ENCODE measurements at regions not wholly inside any gene's neighbourhood (a gene's known extent, or its start where the extent isn't known, plus 50 kb on each side); places are given as distances from the start of the nearest gene placed in this dataset.

- CTCF ChIA-PET = no interaction called here
- no peak for TF ChIP-seq ERG (CRISPR knock-in tag; IDR thresholded peaks at IDR 0.05)
- TF ChIP-seq ZNF416 (CRISPR knock-in tag; IDR thresholded peaks at IDR 0.05) = no peak
- no peak for TF ChIP-seq E2F1 (CRISPR knock-in tag; IDR thresholded peaks at IDR 0.05)
- TF ChIP-seq ZNF425 (CRISPR knock-in tag; conservative IDR thresholded peaks at IDR 0.05) = no peak
- no peak for TF ChIP-seq USF1 (CRISPR knock-in tag; IDR thresholded peaks at IDR 0.05)
- TF ChIP-seq SMAD3 (CRISPR knock-in tag; IDR thresholded peaks at IDR 0.05; ENCODE audit: borderline replicate concordance) = no peak
- no peak for TF ChIP-seq ZNF512 (CRISPR knock-in tag; IDR thresholded peaks at IDR 0.05; ENCODE audit: borderline replicate concordance)
- no peak for TF ChIP-seq CREB1 (CRISPR knock-in tag; IDR thresholded peaks at IDR 0.05)
- TF ChIP-seq ZNF138 (CRISPR knock-in tag; conservative IDR thresholded peaks at IDR 0.05) = no peak
- TF ChIP-seq IRF1 (CRISPR knock-in tag; IDR thresholded peaks at IDR 0.05) = no peak
- no peak for TF ChIP-seq CTCF (IDR thresholded peaks at IDR 0.05)
- TF ChIP-seq TP53 (CRISPR knock-in tag; IDR thresholded peaks at IDR 0.05) = no peak
- TF ChIP-seq NFATC4 (CRISPR knock-in tag; IDR thresholded peaks at IDR 0.05) = no peak
- TF ChIP-seq E2F5 (CRISPR knock-in tag; IDR thresholded peaks at IDR 0.05) = no peak
- no peak for TF ChIP-seq ARID4B (CRISPR knock-in tag; IDR thresholded peaks at IDR 0.05; ENCODE audit: borderline replicate concordance)
- no peak for TF ChIP-seq AFF4 (CRISPR knock-in tag; IDR thresholded peaks at IDR 0.05; ENCODE audit: borderline replicate concordance)
- no peak for TF ChIP-seq JUN (CRISPR knock-in tag; IDR thresholded peaks at IDR 0.05)
- no peak for TF ChIP-seq MYBL2 (CRISPR knock-in tag; IDR thresholded peaks at IDR 0.05)
Measured at GRCh38 chr3:161641287-161641686, 144.7 kb downstream of the OTOL1 start.

More at GRCh38 chr3:161641287-161641686, 144.7 kb downstream of the OTOL1 start:
- POLR2A ChIA-PET = no interaction called here
- DNase-seq (ENCODE audit: low spot score) (no peak), ATAC-seq (no peak)
- Mint-ChIP-seq H3K36me3 (no peaks in the 10 kb centered on the region), H3K9me3 (peaks cover 4% of the 10 kb centered on the region; the same call in 1 of the 2 replicates), H3K4me1 (peaks cover 46% of the 10 kb centered on the region), H3K27me3 (ENCODE audit: low read depth) (no peaks in the 10 kb centered on the region), H3K27ac (no peak overlapping the region), H3K4me3 (no peak overlapping the region)

Measured in WTC11 (cell line).